Gastrocnemius medialis (tissue), 4 donors: ENCODE measurements at regions not wholly inside any gene's neighbourhood (a gene's known extent, or its start where the extent isn't known, plus 50 kb on each side); places are given as distances from the start of the nearest gene placed in this dataset.

ENCODE experiments used
- ATAC-seq, 2 donors: fragments of 150-250 bp; one replicate each; pipeline ENCODE4 v1.9.1; 2016
- DNase-seq, 2 donors: peaks; one replicate each; pipeline ENCODE4 v3.0.0-alpha.2; 2019
- H3K27ac ChIP-seq, 4 donors: fragments of 200-600 bp; sonication (generic); 1 replicate in 1 of 4; 2 replicates in 3 of 4; pipeline ENCODE4 v1.5.1; 2016 to 2018; ENCODE audit warnings: mild to moderate bottlenecking in 2 of 4, moderate library complexity in 1 of 4
- H3K27me3 ChIP-seq, 3 donors: fragments of 200-600 bp; sonication (generic) in 2 of 3; 1 replicate in 1 of 3; 2 replicates in 2 of 3; pipeline versions ENCODE4 v1.5.1 to v1.6.0; 2016 to 2019; ENCODE audit warnings: mild to moderate bottlenecking in 1 of 3, moderate library complexity in 1 of 3
- H3K36me3 ChIP-seq, 2 donors: fragments of 200-600 bp; sonication (generic) in 1 of 2; one replicate each; pipeline ENCODE4 v1.5.1; 2017 to 2018
- H3K4me1 ChIP-seq, 2 donors: fragments of 200-600 bp; sonication (generic) in 1 of 2; one replicate each; pipeline ENCODE4 v1.5.1; 2016 to 2017; ENCODE audit warnings: mild to moderate bottlenecking in 2 of 2
- H3K4me3 ChIP-seq, 4 donors: fragments of 200-600 bp; sonication (generic) in 3 of 4; 1 replicate in 1 of 4; 2 replicates in 3 of 4; pipeline ENCODE4 v1.5.1; 2016 to 2019; ENCODE audit warnings: mild to moderate bottlenecking in 2 of 4
- H3K9me3 ChIP-seq, 3 donors: fragments of 200-600 bp; sonication (generic) in 2 of 3; 1 replicate in 1 of 3; 2 replicates in 2 of 3; pipeline ENCODE4 v1.5.1; 2016 to 2019
- POLR2A ChIP-seq, 2 donors: fragments of 450-650 bp; IDR thresholded peaks; one replicate each; pipeline ENCODE4 v1.6.1; 2017; ENCODE audit warnings: antibody characterized with exemption in 2 of 2, mild to moderate bottlenecking in 2 of 2, moderate library complexity in 2 of 2
- in situ Hi-C, 4 donors: fragments of 200-750 bp; cut with MboI; loops; one replicate each; pipeline versions ENCODE4 v1.15.0 to v1.8.0; 2017; ENCODE audit warnings: low sequenced_read_pairs in 4 of 4
- intact Hi-C: fragments of 100-400 bp; cut with DNase I; formaldehyde crosslinking; loops from one replicate; pipeline ENCODE4 v1.15.1; 2023; ENCODE audit warnings: low total_unique reads
- TF ChIP-seq, protein P1 (sequence below), 5 experiments: fragments of 450-650 bp in 3 of 5; fragments of 200-600 bp in 2 of 5; sonication (generic) in 2 of 5; IDR thresholded peaks in 4 of 5; conservative IDR thresholded peaks in 1 of 5; 1 replicate in 4 of 5; 2 replicates in 1 of 5; pipeline ENCODE4 v1.5.1; 2016 to 2019; ENCODE audit warnings: antibody characterized with exemption in 5 of 5, mild to moderate bottlenecking in 3 of 5, moderate library complexity in 3 of 5

DNA sequence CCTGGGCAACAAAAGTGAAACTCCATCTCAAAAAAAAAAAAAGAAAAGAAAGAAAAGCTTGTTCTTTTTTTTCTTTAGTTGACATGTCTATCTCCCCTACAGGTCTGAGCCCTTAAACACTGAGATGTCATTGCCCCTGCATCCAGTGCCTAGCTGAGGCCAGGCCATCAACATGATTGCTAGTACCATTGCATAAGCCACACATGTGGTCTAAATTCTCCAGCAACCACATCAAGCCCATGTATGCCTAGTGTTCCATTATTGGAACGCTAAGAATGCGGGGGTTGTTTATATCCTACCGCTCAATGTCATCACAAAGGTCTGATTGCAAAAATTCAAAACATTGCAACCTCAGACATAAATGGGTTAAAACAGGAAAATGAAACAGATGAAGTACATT lies 62.7 kb downstream of the NPTX2 start:
- no peak for ATAC-seq

DNA sequence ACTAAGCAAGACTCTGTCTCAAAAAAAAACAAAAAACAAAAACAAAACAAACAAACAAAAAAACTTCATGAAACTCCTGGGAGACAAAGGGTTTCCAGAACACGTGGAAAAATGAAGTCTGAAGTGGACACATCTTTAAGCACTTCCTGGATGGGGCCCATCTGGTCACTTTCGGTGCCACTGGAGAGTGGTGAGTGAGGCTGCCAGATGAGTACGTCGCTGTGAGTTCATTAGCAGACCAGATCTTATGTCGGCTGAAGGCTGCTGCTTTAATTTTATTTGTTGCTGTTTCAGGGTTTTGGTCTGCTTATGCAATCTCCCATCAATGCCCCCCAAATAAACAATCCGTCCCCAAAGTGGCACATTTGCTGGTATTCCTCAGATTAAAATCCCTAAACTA lies 64.4 kb downstream of the NPTX2 start:
- H3K27me3 ChIP-seq: peaks cover 0 to 5% (median 0%) of the 10 kb centered on the region in 3 donors
- ATAC-seq: no peak
- intact Hi-C loops (no loop called here), in situ Hi-C loops (no loop called here)
- TF ChIP-seq, protein P1, sequence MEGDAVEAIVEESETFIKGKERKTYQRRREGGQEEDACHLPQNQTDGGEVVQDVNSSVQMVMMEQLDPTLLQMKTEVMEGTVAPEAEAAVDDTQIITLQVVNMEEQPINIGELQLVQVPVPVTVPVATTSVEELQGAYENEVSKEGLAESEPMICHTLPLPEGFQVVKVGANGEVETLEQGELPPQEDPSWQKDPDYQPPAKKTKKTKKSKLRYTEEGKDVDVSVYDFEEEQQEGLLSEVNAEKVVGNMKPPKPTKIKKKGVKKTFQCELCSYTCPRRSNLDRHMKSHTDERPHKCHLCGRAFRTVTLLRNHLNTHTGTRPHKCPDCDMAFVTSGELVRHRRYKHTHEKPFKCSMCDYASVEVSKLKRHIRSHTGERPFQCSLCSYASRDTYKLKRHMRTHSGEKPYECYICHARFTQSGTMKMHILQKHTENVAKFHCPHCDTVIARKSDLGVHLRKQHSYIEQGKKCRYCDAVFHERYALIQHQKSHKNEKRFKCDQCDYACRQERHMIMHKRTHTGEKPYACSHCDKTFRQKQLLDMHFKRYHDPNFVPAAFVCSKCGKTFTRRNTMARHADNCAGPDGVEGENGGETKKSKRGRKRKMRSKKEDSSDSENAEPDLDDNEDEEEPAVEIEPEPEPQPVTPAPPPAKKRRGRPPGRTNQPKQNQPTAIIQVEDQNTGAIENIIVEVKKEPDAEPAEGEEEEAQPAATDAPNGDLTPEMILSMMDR (IDR thresholded peaks at IDR 0.05 in 4 of 5, conservative IDR thresholded peaks at IDR 0.05 in 1 of 5): no peak
- no peak for TF ChIP-seq POLR2A (IDR thresholded peaks at IDR 0.05)
- H3K4me1 ChIP-seq: no peaks in the 10 kb centered on the region
- DNase-seq: no peak
- H3K9me3 ChIP-seq: no peaks in the 10 kb centered on the region
- no peak overlapping the region for H3K4me3 ChIP-seq
- H3K36me3 ChIP-seq: no peaks in the 10 kb centered on the region
- H3K27ac ChIP-seq: no peak overlapping the region

More for the DNA sequence above, 62.7 kb downstream of the NPTX2 start:
- no peak overlapping the region for H3K4me3 ChIP-seq
- peaks cover 0 to 5% (median 0%) of the 10 kb centered on the region in 3 donors for H3K27me3 ChIP-seq
- in situ Hi-C loops: no loop called here
- no peaks in the 10 kb centered on the region for H3K36me3 ChIP-seq
- no peaks in the 10 kb centered on the region for H3K4me1 ChIP-seq
- no peak for DNase-seq
- intact Hi-C loops: no loop called here
- H3K27ac ChIP-seq: no peak overlapping the region
- TF ChIP-seq, protein P1 (IDR thresholded peaks at IDR 0.05 in 4 of 5, conservative IDR thresholded peaks at IDR 0.05 in 1 of 5): no peak
- no peak for TF ChIP-seq POLR2A (IDR thresholded peaks at IDR 0.05)
- no peaks in the 10 kb centered on the region for H3K9me3 ChIP-seq

DNA sequence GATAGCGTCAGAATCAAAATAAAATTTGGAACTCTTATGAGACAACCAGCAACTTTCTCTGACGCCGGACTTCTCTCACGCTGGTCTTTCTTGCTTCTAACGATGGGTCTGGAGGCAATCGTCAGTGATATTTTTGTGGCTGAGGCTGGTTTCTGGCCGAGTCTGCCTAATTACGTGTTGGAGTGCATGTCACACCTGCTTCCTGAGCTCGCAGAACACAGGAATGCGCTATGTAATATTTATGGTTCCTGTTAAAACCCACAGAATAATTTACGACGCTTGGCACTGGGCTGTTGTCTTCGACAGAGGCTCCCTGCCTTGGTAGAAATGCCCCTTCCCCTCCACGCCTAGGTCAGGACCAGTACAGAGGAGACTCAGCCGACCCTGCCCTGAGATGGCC lies 64.9 kb downstream of the NPTX2 start:
- ATAC-seq (no peak), DNase-seq (no peak)
- Histone ChIP-seq H3K4me3 (no peak overlapping the region), H3K4me1 (no peaks in the 10 kb centered on the region), H3K27ac (no peak overlapping the region), H3K27me3 (peaks cover 0 to 5% (median 0%) of the 10 kb centered on the region in 3 donors), H3K9me3 (no peaks in the 10 kb centered on the region), H3K36me3 (no peaks in the 10 kb centered on the region)
- in situ Hi-C loops (no loop called here), intact Hi-C loops (no loop called here)
- TF ChIP-seq, protein P1 (IDR thresholded peaks at IDR 0.05 in 4 of 5, conservative IDR thresholded peaks at IDR 0.05 in 1 of 5): no peak
- TF ChIP-seq POLR2A (IDR thresholded peaks at IDR 0.05): no peak

DNA sequence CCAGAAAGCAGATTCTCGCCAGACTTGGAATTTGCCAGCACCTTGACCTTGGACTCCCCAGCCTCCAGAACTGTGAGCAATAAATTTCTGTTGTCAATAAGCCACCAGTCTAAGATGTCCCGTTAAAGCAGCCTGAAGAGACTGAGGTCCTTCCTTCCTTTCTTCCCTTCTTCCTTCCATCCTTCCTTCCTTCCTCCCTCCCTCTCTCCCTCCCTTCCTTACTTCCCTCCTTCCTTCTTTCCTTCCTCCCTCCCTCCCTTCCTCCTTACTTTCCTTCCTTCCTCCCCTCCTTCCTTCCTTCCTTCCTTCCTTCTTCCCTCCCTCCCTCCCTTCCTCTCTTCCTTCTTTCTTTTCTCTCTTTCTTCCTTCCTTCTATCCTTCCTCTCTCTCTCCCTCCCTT lies 66.4 kb downstream of the NPTX2 start:
- Histone ChIP-seq H3K4me3 (no peak overlapping the region), H3K27ac (no peak overlapping the region), H3K9me3 (no peaks in the 10 kb centered on the region), H3K27me3 (peaks cover 0 to 5% (median 0%) of the 10 kb centered on the region in 3 donors), H3K4me1 (no peaks in the 10 kb centered on the region), H3K36me3 (no peaks in the 10 kb centered on the region)
- TF ChIP-seq, protein P1 (IDR thresholded peaks at IDR 0.05 in 4 of 5, conservative IDR thresholded peaks at IDR 0.05 in 1 of 5): no peak
- TF ChIP-seq POLR2A (IDR thresholded peaks at IDR 0.05): no peak
- intact Hi-C loops (no loop called here), in situ Hi-C loops (no loop called here)
- DNase-seq (no peak), ATAC-seq (no peak)

DNA sequence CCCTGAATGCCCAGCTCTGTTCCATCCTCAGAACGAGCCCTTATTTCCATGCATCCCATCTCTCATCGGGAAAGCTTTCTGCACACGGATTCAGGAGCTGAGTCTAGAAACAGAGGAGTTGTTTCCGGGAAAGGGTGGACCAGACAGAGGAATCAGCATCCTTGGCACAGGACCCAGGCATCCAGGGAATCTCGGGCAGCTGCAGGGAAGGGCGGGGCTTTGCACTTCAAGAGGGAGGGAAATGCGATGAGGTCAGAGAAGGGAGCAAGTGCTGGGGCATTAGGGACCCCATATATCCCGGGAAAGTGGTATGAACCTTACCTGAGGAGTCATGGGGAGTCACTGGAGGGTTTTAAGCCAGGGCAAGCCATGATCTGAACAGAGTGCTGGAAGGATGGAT lies 68.5 kb downstream of the NPTX2 start:
- no peaks in the 10 kb centered on the region for H3K4me1 ChIP-seq
- peaks cover 0 to 2% (median 0%) of the 10 kb centered on the region in 3 donors for H3K27me3 ChIP-seq
- in situ Hi-C loops: no loop called here
- DNase-seq: no peak
- ATAC-seq: no peak
- no peak overlapping the region for H3K27ac ChIP-seq
- H3K9me3 ChIP-seq: no peaks in the 10 kb centered on the region
- no peaks in the 10 kb centered on the region for H3K36me3 ChIP-seq
- TF ChIP-seq, protein P1 (IDR thresholded peaks at IDR 0.05 in 4 of 5, conservative IDR thresholded peaks at IDR 0.05 in 1 of 5): no peak
- intact Hi-C loops: no loop called here
- H3K4me3 ChIP-seq: no peak overlapping the region
